Natural killer cell (primary cell): ENCODE measurements at regions not wholly inside any gene's neighbourhood (a gene's known extent, or its start where the extent isn't known, plus 50 kb on each side); places are given as distances from the start of the nearest gene placed in this dataset.
"Not testable (repeated sequence)": the region's sequence is repeated elsewhere in the genome, so short reads cannot be mapped to it uniquely, and the experiment has no call there.

ENCODE experiments used
- ATAC-seq, 3 donors: fragments of 150-1000 bp in 2 of 3; fragments of 200-7000 bp in 1 of 3; cut with Tn5 transposase; 1 replicate in 1 of 3; 2 replicates in 2 of 3; pipeline ENCODE4 v1.10.0; 2021; ENCODE audit warnings: mild to moderate bottlenecking in 2 of 3, moderate library complexity in 2 of 3
- DNase-seq, 2 donors: peaks; one replicate each; pipeline versions ENCODE4 v3.0.0 to v3.0.0-alpha.2; 2013 to 2021; ENCODE audit warnings: mixed read lengths in 1 of 2
- H3K27ac ChIP-seq: one replicate; pipeline ENCODE4 v1.5.1; 2013; ENCODE audit warnings: mild to moderate bottlenecking, low read length
- H3K27me3 ChIP-seq: one replicate; pipeline ENCODE4 v1.6.1; 2013; ENCODE audit warnings: low read length; ENCODE audit not compliant: control insufficient read depth, insufficient read depth
- H3K36me3 ChIP-seq: one replicate; pipeline ENCODE4 v1.6.1; 2013; ENCODE audit warnings: low read length; ENCODE audit not compliant: control insufficient read depth, insufficient read depth
- H3K4me1 ChIP-seq: one replicate; pipeline ENCODE4 v1.6.1; 2013; ENCODE audit warnings: low read length; ENCODE audit not compliant: control insufficient read depth, insufficient read depth
- H3K4me3 ChIP-seq: one replicate; pipeline ENCODE4 v1.5.1; 2013; ENCODE audit warnings: low read length
- H3K9me3 ChIP-seq: one replicate; pipeline ENCODE4 v1.6.1; 2013; ENCODE audit warnings: low read length; ENCODE audit not compliant: control insufficient read depth, insufficient read depth
- H3K27ac Mint-ChIP-seq, 2 donors: one replicate each; pipeline ENCODE4 v1.8.0; 2022; ENCODE audit warnings: mild to moderate bottlenecking in 2 of 2, mixed read lengths in 2 of 2, moderate library complexity in 1 of 2
- H3K27me3 Mint-ChIP-seq, 2 donors: one replicate each; pipeline ENCODE4 v1.8.0; 2022; ENCODE audit warnings: low read depth in 2 of 2, mixed read lengths in 2 of 2
- H3K36me3 Mint-ChIP-seq: one replicate; pipeline ENCODE4 v1.8.0; 2022; ENCODE audit warnings: mixed read lengths
- H3K4me1 Mint-ChIP-seq, 2 donors: one replicate each; pipeline ENCODE4 v1.8.0; 2022; ENCODE audit warnings: mixed read lengths in 2 of 2
- H3K4me3 Mint-ChIP-seq: one replicate; pipeline ENCODE4 v1.8.0; 2022; ENCODE audit warnings: mild to moderate bottlenecking, moderate library complexity, mixed read lengths
- H3K9me3 Mint-ChIP-seq, 2 donors: one replicate each; pipeline ENCODE4 v1.8.0; 2022; ENCODE audit warnings: mixed read lengths in 2 of 2
- CTCF ChIP-seq: fragments of 200-600 bp; IDR thresholded peaks from one replicate; pipeline ENCODE4 v1.8.0; 2022; ENCODE audit warnings: antibody characterized with exemption
- WGBS: methylation state at CpG from one replicate; pipeline ENCODE4 v1.1.7; 2013; ENCODE audit warnings: missing lambda C conversion rate; ENCODE audit not compliant: insufficient coverage; 5-methylcytosine and 5-hydroxymethylcytosine counted together
- intact Hi-C: fragments of 100-400 bp; cut with micrococcal nuclease; formaldehyde crosslinking; loops from one replicate; pipeline ENCODE4 v1.14.2; 2022

GRCh38 chr22:23478175-23478574, 101.9 kb downstream of the IGLL1 start:
- DNase-seq, result no peak
- Histone ChIP-seq H3K36me3 (no peaks in the 10 kb centered on the region), H3K27me3 (no peaks in the 10 kb centered on the region), H3K27ac (no peak overlapping the region), H3K4me1 (peaks cover 4% of the 10 kb centered on the region), H3K4me3 (no peak overlapping the region), H3K9me3 (no peaks in the 10 kb centered on the region)
- no peaks in the 10 kb centered on the region for H3K36me3 Mint-ChIP-seq
- H3K4me3 Mint-ChIP-seq, result no peak overlapping the region
- TF ChIP-seq CTCF, result no peak
- intact Hi-C loops, result no loop called here
- no peak for ATAC-seq
- peaks cover 8 to 14% of the 10 kb centered on the region in 2 donors for H3K4me1 Mint-ChIP-seq
- H3K27ac Mint-ChIP-seq, result no peak overlapping the region
- 74% methylated on average over 4 of the region's 4 CpGs for whole genome bisulfite sequencing
- peaks cover 0 to 28% of the 10 kb centered on the region in 2 donors for H3K27me3 Mint-ChIP-seq
- no peaks in the 10 kb centered on the region for H3K9me3 Mint-ChIP-seq

- intact Hi-C loops, result not testable (repeated sequence)
Measured at GRCh38 chr22:23474531-23474930, 105.6 kb downstream of the IGLL1 start.

GRCh38 chr22:23473901-23474300, 106.2 kb downstream of the IGLL1 start:
- 91% methylated on average over 8 of the region's 8 CpGs for WGBS
- Mint-ChIP-seq H3K27me3 (peaks cover 0 to 7% of the 10 kb centered on the region in 2 donors), H3K4me3 (no peak overlapping the region), H3K4me1 (peaks cover 8 to 14% of the 10 kb centered on the region in 2 donors), H3K36me3 (no peaks in the 10 kb centered on the region), H3K27ac (no peak overlapping the region), H3K9me3 (no peaks in the 10 kb centered on the region)
- DNase-seq (no peak), ATAC-seq (no peak)
- peaks cover 4% of the 10 kb centered on the region for H3K4me1 ChIP-seq
- TF ChIP-seq CTCF, result no peak
- intact Hi-C loops, result no loop called here
- no peak overlapping the region for H3K4me3 ChIP-seq
- H3K27ac ChIP-seq, result no peak overlapping the region
- no peaks in the 10 kb centered on the region for H3K36me3 ChIP-seq
- H3K27me3 ChIP-seq, result no peaks in the 10 kb centered on the region
- H3K9me3 ChIP-seq, result no peaks in the 10 kb centered on the region

More at GRCh38 chr22:23474531-23474930, 105.6 kb downstream of the IGLL1 start:
- H3K4me1 ChIP-seq, H3K9me3 ChIP-seq, H3K27me3 ChIP-seq, H3K9me3 Mint-ChIP-seq, DNase-seq, H3K36me3 ChIP-seq, H3K27ac ChIP-seq, H3K4me3 Mint-ChIP-seq, H3K27ac Mint-ChIP-seq, H3K36me3 Mint-ChIP-seq, ATAC-seq, H3K4me3 ChIP-seq: not testable (repeated sequence)
- peaks cover 0 to 11% of the 10 kb centered on the region in 2 donors for H3K27me3 Mint-ChIP-seq
- peaks cover 8 to 14% of the 10 kb centered on the region in 2 donors for H3K4me1 Mint-ChIP-seq
- 94% methylated on average over 6 of the region's 6 CpGs for WGBS

GRCh38 chr22:23472376-23472775, 107.7 kb downstream of the IGLL1 start:
- H3K27me3 Mint-ChIP-seq, H3K27me3 ChIP-seq, H3K36me3 ChIP-seq, H3K27ac Mint-ChIP-seq, H3K36me3 Mint-ChIP-seq, H3K27ac ChIP-seq, H3K4me3 ChIP-seq, ATAC-seq, H3K4me1 ChIP-seq, H3K4me3 Mint-ChIP-seq, intact Hi-C loops, H3K9me3 Mint-ChIP-seq, H3K9me3 ChIP-seq, H3K4me1 Mint-ChIP-seq, DNase-seq: not testable (repeated sequence)
- WGBS, result 80% methylated on average over 1 of the region's 7 CpGs

GRCh38 chr22:23471698-23472097, 108.4 kb downstream of the IGLL1 start:
- no peaks in the 10 kb centered on the region for H3K4me1 ChIP-seq
- Mint-ChIP-seq H3K4me1 (peaks cover 0 to under 1% of the 10 kb centered on the region in 2 donors), H3K9me3 (no peaks in the 10 kb centered on the region), H3K27me3 (peaks cover 0 to 3% of the 10 kb centered on the region in 2 donors), H3K4me3 (no peak overlapping the region), H3K36me3 (no peaks in the 10 kb centered on the region), H3K27ac (no peak overlapping the region)
- ATAC-seq (no peak), DNase-seq (no peak)
- 87% methylated on average over 3 of the region's 3 CpGs for WGBS
- no peak overlapping the region for H3K27ac ChIP-seq
- no peak for TF ChIP-seq CTCF
- no peaks in the 10 kb centered on the region for H3K27me3 ChIP-seq
- no peak overlapping the region for H3K4me3 ChIP-seq
- intact Hi-C loops, result no loop called here
- H3K36me3 ChIP-seq, result no peaks in the 10 kb centered on the region
- no peaks in the 10 kb centered on the region for H3K9me3 ChIP-seq
